Tibial nerve (tissue), 4 donors: ENCODE measurements at regions not wholly inside any gene's neighbourhood (a gene's known extent, or its start where the extent isn't known, plus 50 kb on each side); places are given as distances from the start of the nearest gene placed in this dataset.

Experiments
- DNase-seq, 2 donors: peaks; one replicate each; pipeline ENCODE4 v3.0.0-alpha.2; 2019; ENCODE audit warnings: low spot score in 2 of 2
- H3K27ac ChIP-seq, 4 donors: fragments of 200-600 bp; sonication (generic) in 3 of 4; one replicate each; pipeline ENCODE4 v1.5.1; 2017 to 2019; ENCODE audit warnings: mild to moderate bottlenecking in 1 of 4
- H3K27me3 ChIP-seq, 2 donors: fragments of 200-600 bp; sonication (generic) in 1 of 2; one replicate each; pipeline versions ENCODE4 v1.5.1 to v1.6.0; 2017 to 2019
- H3K36me3 ChIP-seq, 3 donors: fragments of 200-600 bp; sonication (generic); one replicate each; pipeline ENCODE4 v1.5.1; 2018 to 2019
- H3K4me1 ChIP-seq, 4 donors: fragments of 200-600 bp; sonication (generic) in 3 of 4; one replicate each; pipeline ENCODE4 v1.5.1; 2017 to 2019
- H3K4me3 ChIP-seq, 4 donors: fragments of 200-600 bp; sonication (generic) in 3 of 4; one replicate each; pipeline ENCODE4 v1.5.1; 2017 to 2019; ENCODE audit warnings: mild to moderate bottlenecking in 1 of 4, moderate library complexity in 1 of 4
- H3K9me3 ChIP-seq, 4 donors: fragments of 200-600 bp; sonication (generic) in 3 of 4; one replicate each; pipeline ENCODE4 v1.5.1; 2017 to 2019
- EP300 ChIP-seq, 2 donors: sonication (generic); formaldehyde crosslinking; IDR thresholded peaks; one replicate each; pipeline ENCODE4 v1.6.1; 2017; ENCODE audit warnings: antibody characterized with exemption in 2 of 2, mild to moderate bottlenecking in 1 of 2
- POLR2A ChIP-seq, 2 donors: fragments of 450-650 bp; IDR thresholded peaks; one replicate each; pipeline ENCODE4 v1.6.1; 2017; ENCODE audit warnings: antibody characterized with exemption in 2 of 2, mild to moderate bottlenecking in 2 of 2, moderate library complexity in 2 of 2
- WGBS, 2 donors: methylation state at CpG; one replicate each; pipeline ENCODE4 v1.1.5; 2018; 5-methylcytosine and 5-hydroxymethylcytosine counted together
- TF ChIP-seq, protein P1 (sequence below), 5 experiments: fragments of 200-600 bp in 3 of 5; fragments of 450-650 bp in 2 of 5; sonication (generic) in 3 of 5; IDR thresholded peaks; one replicate each; pipeline ENCODE4 v1.5.1; 2016 to 2019; ENCODE audit warnings: antibody characterized with exemption in 5 of 5, mild to moderate bottlenecking in 3 of 5, moderate library complexity in 2 of 5

- H3K4me1 ChIP-seq = no peaks in the 10 kb centered on the region
- no peak for DNase-seq
- no peaks in the 10 kb centered on the region for H3K36me3 ChIP-seq
- H3K27me3 ChIP-seq = no peaks in the 10 kb centered on the region
- TF ChIP-seq, protein P1, sequence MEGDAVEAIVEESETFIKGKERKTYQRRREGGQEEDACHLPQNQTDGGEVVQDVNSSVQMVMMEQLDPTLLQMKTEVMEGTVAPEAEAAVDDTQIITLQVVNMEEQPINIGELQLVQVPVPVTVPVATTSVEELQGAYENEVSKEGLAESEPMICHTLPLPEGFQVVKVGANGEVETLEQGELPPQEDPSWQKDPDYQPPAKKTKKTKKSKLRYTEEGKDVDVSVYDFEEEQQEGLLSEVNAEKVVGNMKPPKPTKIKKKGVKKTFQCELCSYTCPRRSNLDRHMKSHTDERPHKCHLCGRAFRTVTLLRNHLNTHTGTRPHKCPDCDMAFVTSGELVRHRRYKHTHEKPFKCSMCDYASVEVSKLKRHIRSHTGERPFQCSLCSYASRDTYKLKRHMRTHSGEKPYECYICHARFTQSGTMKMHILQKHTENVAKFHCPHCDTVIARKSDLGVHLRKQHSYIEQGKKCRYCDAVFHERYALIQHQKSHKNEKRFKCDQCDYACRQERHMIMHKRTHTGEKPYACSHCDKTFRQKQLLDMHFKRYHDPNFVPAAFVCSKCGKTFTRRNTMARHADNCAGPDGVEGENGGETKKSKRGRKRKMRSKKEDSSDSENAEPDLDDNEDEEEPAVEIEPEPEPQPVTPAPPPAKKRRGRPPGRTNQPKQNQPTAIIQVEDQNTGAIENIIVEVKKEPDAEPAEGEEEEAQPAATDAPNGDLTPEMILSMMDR (IDR thresholded peaks at IDR 0.05) = no peak
- no peaks in the 10 kb centered on the region for H3K9me3 ChIP-seq
- WGBS, 2 donors = 76 to 89% methylated on average over 1 of the region's 1 CpG
- no peak overlapping the region for H3K27ac ChIP-seq
- H3K4me3 ChIP-seq = no peak overlapping the region
Measured at GRCh38 chr14:29097476-29097875, 330.9 kb downstream of the FOXG1 start.

DNA sequence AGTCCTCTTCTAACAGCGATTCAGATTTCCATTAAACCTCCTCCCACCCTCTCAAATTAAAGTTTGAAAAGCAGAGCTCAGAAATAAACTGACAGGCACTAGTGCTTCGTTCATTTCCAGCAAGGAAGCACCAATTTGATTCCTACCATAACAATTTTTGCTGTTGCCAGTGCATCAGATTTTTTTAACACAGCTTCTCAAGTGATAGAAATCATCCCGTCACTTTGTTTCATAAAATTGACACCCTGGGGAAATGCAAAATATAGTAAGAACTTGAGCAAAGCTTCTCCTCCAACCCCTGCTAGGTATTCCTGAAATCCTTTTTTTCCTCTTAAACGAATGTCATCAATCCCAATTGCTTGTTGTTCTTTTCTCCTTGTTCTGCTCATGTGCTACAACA is 332.1 kb downstream of the FOXG1 start:
- no peaks in the 10 kb centered on the region for H3K36me3 ChIP-seq
- 49 to 53% methylated on average over 4 of the region's 4 CpGs for WGBS, 2 donors
- H3K4me3 ChIP-seq = no peak overlapping the region

DNA sequence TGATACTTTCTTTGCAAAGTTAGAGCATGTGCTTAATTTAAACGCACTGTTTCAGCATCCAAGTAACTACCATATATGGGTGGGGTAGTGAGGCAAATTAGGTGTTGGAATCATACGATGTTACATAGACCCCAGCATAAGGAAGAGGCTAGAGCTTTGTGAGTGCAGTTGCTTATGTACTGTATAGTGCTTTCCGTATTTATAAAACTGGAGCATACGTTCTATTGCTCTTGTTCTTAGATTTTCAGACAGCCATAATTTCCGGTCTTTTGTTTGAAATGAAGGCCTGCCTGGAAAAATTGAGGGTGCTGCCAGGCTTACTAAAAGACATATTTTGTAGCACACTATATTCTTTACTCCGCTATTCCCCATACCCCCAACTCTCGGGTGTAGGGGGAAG is 335.7 kb downstream of the FOXG1 start:
- no peak for DNase-seq
- Histone ChIP-seq H3K4me1 (no peaks in the 10 kb centered on the region), H3K27ac (no peak overlapping the region), H3K27me3 (no peaks in the 10 kb centered on the region), H3K4me3 (no peak overlapping the region), H3K36me3 (no peaks in the 10 kb centered on the region), H3K9me3 (no peaks in the 10 kb centered on the region)
- TF ChIP-seq POLR2A (IDR thresholded peaks at IDR 0.05) = no peak
- TF ChIP-seq, protein P1 (IDR thresholded peaks at IDR 0.05) = no peak
- TF ChIP-seq EP300 (IDR thresholded peaks at IDR 0.05) = no peak
- 83 to 85% methylated on average over 7 of the region's 7 CpGs for WGBS, 2 donors

More for the DNA sequence above, 332.1 kb downstream of the FOXG1 start:
- H3K4me1 ChIP-seq = no peaks in the 10 kb centered on the region
- no peak overlapping the region for H3K27ac ChIP-seq
- H3K9me3 ChIP-seq = no peaks in the 10 kb centered on the region
- no peak for TF ChIP-seq POLR2A (IDR thresholded peaks at IDR 0.05)
- no peaks in the 10 kb centered on the region for H3K27me3 ChIP-seq
- no peak for DNase-seq

GRCh38 chr14:29102996-29103395 is 336.4 kb downstream of the FOXG1 start:
- H3K27me3 ChIP-seq = no peaks in the 10 kb centered on the region
- no peak for DNase-seq
- no peak overlapping the region for H3K4me3 ChIP-seq
- 71% methylated on average over 2 of the region's 2 CpGs for WGBS, 2 donors
- TF ChIP-seq, protein P1 (IDR thresholded peaks at IDR 0.05) = no peak
- TF ChIP-seq POLR2A (IDR thresholded peaks at IDR 0.05) (no peak), EP300 (IDR thresholded peaks at IDR 0.05) (no peak)
- H3K9me3 ChIP-seq = no peaks in the 10 kb centered on the region
- no peaks in the 10 kb centered on the region for H3K36me3 ChIP-seq
- no peak overlapping the region for H3K27ac ChIP-seq
- H3K4me1 ChIP-seq = no peaks in the 10 kb centered on the region

DNA sequence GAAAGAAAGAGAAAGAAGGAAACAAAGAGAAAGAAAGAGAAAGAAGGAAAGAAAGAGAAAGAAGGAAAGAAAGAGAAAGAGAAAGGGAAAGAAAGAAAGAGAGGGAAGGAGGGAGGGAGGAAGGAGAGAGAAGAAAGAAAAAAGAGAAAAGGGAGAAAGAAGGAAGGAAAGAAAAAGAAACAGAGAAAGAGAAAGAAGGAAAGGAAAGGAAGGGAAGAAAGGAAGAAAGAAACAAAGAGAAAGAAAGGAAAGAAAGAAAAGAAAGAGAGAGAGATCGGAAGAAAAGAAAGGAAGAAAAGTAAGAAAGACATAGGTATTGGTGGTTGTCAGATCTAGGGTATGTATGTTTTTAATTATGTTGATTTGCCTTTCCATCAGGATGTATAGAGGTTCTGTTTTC is 342.3 kb downstream of the FOXG1 start:
- peaks cover 0 to 2% (median 0%) of the 10 kb centered on the region in 4 donors for H3K9me3 ChIP-seq
- H3K36me3 ChIP-seq = no peaks in the 10 kb centered on the region
- WGBS, 2 donors = 73 to 93% methylated on average over 1 of the region's 1 CpG
- H3K4me3 ChIP-seq = no peak overlapping the region
- no peak overlapping the region for H3K27ac ChIP-seq
- TF ChIP-seq POLR2A (IDR thresholded peaks at IDR 0.05) = no peak
- no peak for TF ChIP-seq EP300 (IDR thresholded peaks at IDR 0.05)
- TF ChIP-seq, protein P1 (IDR thresholded peaks at IDR 0.05) = no peak
- H3K4me1 ChIP-seq = no peaks in the 10 kb centered on the region
- no peak for DNase-seq
- no peaks in the 10 kb centered on the region for H3K27me3 ChIP-seq

DNA sequence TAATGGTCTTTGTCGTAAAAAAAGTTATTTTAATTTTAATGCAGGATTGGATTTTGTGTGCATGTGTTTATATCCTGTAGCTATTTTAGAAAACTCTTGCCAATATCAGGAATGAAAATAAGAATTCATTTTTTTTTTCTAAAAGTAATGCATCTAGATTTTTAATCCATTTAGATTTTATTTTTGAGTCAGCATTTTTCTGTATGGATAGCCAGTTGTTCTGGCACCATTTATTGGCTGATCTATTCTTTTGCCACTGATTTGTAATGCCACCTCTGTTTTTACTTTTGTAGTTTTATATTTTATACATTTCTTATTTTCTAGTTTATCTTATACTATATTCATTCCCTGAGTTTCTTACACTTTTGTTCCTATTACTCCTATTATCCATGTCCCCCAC is 343.0 kb downstream of the FOXG1 start:
- no peak for DNase-seq
- TF ChIP-seq, protein P1 (IDR thresholded peaks at IDR 0.05) = no peak
- TF ChIP-seq POLR2A (IDR thresholded peaks at IDR 0.05) = no peak
- no peak for TF ChIP-seq EP300 (IDR thresholded peaks at IDR 0.05)
- Histone ChIP-seq H3K36me3 (no peaks in the 10 kb centered on the region), H3K9me3 (peaks cover 0 to 2% (median 0%) of the 10 kb centered on the region in 4 donors), H3K4me3 (no peak overlapping the region), H3K4me1 (no peaks in the 10 kb centered on the region), H3K27ac (no peak overlapping the region), H3K27me3 (no peaks in the 10 kb centered on the region)
- 85 to 89% methylated on average over 1 of the region's 1 CpG for WGBS, 2 donors
